ENCODE measurements at regions not wholly inside any gene's neighbourhood (a gene's known extent, or its start where the extent isn't known, plus 50 kb on each side); places are given as distances from the start of the nearest gene placed in this dataset.
A peak's percentile ranks its signal among the peaks of the same experiment; 100 is the strongest.
"Not testable (repeated sequence)": the region's sequence is repeated elsewhere in the genome, so short reads cannot be mapped to it uniquely, and the experiment has no call there.

DNA sequence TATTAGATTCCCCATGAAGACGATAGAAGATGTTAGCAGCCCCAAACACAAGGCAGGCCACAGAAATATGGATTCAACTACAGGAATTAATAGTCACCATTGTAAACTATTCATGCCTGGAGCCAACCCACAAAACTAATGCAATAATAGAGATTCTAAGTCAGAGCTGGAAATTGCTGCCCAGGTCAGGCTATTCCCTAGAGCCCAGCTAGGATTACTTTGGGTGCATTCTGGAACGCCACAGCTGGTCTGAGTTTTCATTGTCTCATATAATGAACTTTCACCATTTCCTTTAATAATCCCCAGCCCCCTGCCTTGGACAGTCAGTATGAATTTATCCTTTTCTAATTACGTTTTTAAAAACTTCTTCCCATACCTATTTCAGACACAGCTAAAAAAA is 252.6 kb downstream of the PAPSS1 start:
- peak; percentile 32 for DNase-seq

DNA sequence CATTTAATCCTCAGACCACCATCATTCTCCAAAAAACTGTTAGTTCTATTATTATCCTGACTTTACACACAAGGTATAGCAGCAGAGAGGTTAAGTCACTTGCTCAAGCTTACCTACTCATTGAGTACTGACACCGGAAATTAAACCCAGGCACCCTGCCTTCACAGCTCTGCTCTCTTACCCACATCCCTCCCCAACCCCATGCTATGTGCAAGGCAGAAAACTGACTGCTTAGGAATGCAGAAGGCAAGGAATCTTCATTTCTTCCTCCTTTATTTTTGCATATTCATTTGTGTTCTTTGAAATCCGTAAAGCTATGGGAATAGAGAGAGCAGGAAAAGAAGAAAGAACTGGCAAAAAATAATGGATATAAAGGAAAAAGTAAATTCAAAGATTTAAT is 261.8 kb downstream of the PAPSS1 start:
- DNase-seq: no peak

- DNase-seq: no peak
Observed at GRCh38 chr4:107453987-107454386, 266.0 kb downstream of the PAPSS1 start.

- DNase-seq: peak; percentile 18
Observed at GRCh38 chr4:107452717-107453630, 267.1 kb downstream of the PAPSS1 start.

- DNase-seq: no peak
Observed at GRCh38 chr4:107449611-107450369, 270.2 kb downstream of the PAPSS1 start.

DNA sequence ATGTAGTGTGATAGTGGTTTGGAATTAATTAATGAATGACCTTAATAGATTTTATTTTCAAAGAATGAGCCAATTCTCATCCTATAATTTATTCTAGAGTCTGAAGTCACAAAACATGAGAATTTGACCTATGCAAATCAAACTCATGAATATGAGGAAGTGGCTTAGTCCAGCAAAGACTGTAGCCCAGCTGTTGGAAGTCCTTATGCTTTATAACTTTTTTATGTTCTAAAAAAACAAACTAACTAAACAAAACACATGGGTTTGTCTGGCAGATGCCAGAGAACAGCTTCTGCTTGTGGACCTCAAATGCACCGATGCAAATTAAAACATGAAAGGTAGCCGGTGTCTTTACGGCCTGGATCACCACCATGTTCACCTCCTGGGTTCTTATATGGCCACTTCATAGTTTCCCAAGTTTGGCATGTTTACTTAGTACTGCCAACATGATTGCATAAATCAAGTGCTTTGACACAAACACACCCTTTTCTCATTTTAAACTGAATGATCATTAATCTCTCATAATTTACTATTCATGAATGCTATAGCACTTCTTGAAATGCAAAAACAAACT is 277.4 kb downstream of the PAPSS1 start:
- DNase-seq: no peak

- no peak for DNase-seq
Observed at GRCh38 chr4:107439401-107439800, 280.6 kb downstream of the PAPSS1 start.

GRCh38 chr4:107436471-107436870 is 283.6 kb downstream of the PAPSS1 start:
- not testable (repeated sequence) for DNase-seq

- peak; percentile 71 for DNase-seq
Observed at GRCh38 chr4:107432451-107432850, 287.6 kb downstream of the PAPSS1 start.

DNA sequence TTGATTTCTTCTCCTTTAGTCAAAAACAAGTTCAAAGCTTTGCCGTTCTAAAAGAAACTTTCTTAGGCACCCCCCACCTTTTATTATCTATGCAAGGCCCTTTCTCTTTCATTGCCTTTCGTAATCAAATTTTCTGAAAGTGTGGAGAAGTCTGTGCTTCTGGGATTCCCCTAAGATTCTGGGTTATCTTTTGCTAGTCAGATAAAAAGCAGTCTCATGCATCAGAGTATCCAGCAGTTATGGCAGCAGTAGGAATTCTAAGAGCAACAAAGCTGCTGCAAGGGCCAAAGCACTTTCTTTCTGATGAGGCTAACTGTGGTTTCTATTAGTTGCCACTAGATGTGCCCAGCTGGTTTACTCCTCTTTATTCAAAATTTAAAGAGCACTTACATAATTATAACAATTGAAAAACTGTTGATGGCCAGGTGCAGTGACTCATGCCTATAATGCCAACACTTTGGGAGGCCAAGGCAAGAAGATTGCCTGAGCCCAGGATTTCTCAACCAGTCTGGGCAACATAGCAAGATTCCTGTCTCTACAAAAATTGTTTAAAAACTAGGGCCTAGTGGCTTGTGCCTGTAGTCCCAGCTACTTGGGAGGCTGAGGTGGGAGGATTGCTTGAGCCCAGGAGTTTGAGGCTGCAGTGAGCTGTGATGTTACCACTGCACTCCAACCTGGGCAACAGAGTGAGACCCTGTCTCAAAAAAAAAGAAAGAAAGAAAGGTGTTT is 296.2 kb downstream of the PAPSS1 start:
- no peak for DNase-seq

- not testable (repeated sequence) for DNase-seq
Observed at GRCh38 chr4:107419536-107419935, 300.5 kb downstream of the PAPSS1 start.

- no peak for DNase-seq
Observed at GRCh38 chr4:107419052-107419451, 301.0 kb downstream of the PAPSS1 start.

DNA sequence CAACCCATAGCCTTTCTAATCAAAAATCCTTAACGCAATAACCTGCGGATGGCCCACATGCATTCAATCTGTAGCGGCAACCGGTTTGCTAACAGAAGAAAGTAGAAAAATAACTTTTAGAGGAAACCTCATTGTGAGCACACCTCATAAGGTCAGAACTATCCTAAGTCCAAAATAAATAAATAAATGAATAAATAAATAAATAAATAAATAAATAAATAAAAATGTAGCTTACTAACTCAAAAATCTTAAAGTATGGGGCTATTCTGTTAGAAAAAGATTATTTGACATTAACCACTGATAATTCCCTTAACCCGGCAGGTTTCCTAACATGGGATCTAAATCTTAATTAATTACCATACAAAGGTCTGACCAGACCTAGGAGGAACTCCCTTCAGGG is 304.5 kb downstream of the PAPSS1 start:
- not testable (repeated sequence) for DNase-seq

- DNase-seq: not testable (repeated sequence)
Observed at GRCh38 chr4:107409872-107410271, 310.2 kb downstream of the PAPSS1 start.

GRCh38 chr4:107408968-107409367 is 311.1 kb downstream of the PAPSS1 start:
- DNase-seq: no peak

GRCh38 chr4:107404591-107405300 is 315.3 kb downstream of the PAPSS1 start:
- DNase-seq: peak; percentile 14

DNA sequence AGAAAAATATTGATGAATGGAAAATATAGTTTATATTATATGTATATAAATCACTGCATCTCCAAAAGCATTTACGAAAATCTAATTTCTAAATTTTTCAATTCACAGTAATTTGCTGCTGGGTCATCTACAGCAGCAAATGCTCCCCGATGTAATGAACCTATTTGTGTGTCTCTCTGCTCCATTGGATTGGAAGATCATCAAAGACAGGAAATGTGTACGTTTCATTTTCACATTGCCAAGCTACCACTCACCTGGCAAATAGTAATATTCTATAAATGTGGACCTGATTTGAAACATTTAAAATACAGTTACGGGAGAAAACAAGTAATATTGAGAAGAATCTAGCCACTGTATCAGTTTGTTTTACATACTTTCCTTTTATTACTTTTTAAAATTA is 317.7 kb downstream of the PAPSS1 start:
- no peak for DNase-seq

DNA sequence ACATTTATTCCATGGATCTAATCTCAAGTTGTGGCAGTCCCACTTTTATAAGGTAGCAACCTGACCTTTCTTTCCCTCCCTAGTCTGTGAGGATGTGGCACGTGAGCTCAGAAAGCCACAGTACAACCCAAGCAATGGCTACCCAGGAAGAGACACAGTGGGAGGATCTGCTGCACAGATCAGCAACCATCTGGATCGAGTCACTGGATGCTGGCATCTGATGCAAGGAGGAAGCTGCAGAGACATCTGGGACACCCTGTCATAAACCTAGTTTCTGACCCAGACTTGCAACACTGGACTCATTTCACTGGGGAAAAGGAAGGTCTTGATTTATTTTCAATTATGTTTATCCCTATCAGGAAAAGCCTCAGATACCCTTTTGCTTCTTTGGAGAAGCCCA is 327.1 kb downstream of the PAPSS1 start:
- DNase-seq: peak; percentile 33

DNA sequence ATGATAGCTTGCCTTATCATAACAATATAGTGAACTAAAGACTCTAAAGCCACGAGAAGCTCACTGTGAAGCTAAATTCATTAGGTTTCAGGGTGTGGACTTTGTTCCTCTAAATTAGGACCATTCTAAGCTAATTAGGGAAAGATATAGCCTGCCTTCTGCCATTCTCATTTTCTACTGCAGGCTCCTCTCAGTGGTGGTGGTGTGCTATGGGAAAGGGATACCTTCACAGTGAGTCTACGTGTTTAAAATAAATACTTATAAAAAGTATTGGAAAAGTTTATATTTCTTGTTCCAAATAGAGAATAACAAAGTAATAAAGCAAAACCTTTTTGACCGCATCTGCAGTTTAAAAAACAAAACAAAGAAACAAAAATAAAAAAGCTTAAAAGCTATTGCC is 327.7 kb downstream of the PAPSS1 start:
- no peak for DNase-seq

DNA sequence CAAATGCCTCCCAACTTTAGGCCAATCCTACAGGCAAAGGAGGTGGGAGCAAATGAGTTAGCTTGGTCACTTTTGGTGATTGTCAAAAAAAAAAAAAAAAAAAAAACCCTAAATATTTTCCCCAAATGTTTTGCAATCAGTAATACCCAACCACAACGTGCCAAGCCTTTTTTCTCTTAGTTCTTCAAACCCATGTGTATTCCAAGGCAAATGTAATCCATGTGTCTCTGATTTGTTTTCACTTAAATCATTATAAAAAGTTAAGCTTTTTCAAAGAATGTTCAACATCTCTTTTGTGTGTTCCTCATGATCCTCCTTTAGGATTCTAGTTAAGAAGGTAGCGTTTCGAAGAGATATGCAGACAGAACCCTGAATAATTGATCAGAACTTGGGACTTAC is 328.4 kb downstream of the PAPSS1 start:
- DNase-seq: peak; percentile 18

- no peak for DNase-seq
Observed at GRCh38 chr4:107391009-107391629, 328.9 kb downstream of the PAPSS1 start.

DNA sequence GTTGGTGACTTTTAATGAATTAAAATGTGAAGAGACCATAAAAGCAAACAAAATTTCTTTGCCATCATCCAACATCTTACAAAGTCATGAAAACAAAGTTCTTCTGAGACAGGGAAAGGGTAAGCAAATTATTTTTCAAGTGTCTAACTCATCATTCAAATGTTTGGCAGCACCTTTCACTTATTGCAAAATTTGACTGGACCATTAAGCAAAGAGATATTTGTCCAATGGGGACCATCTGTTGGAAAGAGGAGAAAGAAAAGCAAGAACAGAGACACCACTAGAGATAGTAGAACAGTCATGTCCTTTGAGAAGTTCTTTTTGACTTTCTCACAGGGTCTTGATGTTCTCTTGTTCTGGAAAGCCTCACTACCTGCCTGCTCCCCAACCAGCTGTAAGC is 330.1 kb downstream of the PAPSS1 start:
- no peak for DNase-seq
